GM10266 (cell line): ENCODE measurements at regions not wholly inside any gene's neighbourhood (a gene's known extent, or its start where the extent isn't known, plus 50 kb on each side); places are given as distances from the start of the nearest gene placed in this dataset.

Experiments used
- DNase-seq: peaks from one replicate; pipeline ENCODE4 v3.0.0; 2012; ENCODE audit errors: extremely low spot score
- CTCF ChIP-seq: IDR thresholded peaks from 2 replicates; pipeline ENCODE4 v1.5.1; 2012; ENCODE audit warnings: mild to moderate bottlenecking, low read depth; ENCODE audit not compliant: control insufficient read depth, insufficient read depth; ENCODE audit errors: missing control alignments

GRCh38 chr11:10373929-10374328 is 69.1 kb downstream of the ADM start:
- no peak for TF ChIP-seq CTCF
- no peak for DNase-seq

GRCh38 chr11:10374386-10374785 is 69.5 kb downstream of the ADM start:
- no peak for DNase-seq
- TF ChIP-seq CTCF, result no peak

- no peak for TF ChIP-seq CTCF
- DNase-seq, result no peak
Observed at GRCh38 chr11:10375280-10375971, 70.6 kb downstream of the ADM start.

- TF ChIP-seq CTCF, result no peak
- DNase-seq, result no peak
Observed at GRCh38 chr11:10376061-10376460, 71.2 kb downstream of the ADM start.

GRCh38 chr11:10377183-10377582 is 72.3 kb downstream of the ADM start:
- no peak for TF ChIP-seq CTCF
- no peak for DNase-seq

- TF ChIP-seq CTCF, result no peak
- DNase-seq, result no peak
Observed at GRCh38 chr11:10378362-10378761, 73.5 kb downstream of the ADM start.

- DNase-seq, result no peak
- no peak for TF ChIP-seq CTCF
Observed at GRCh38 chr11:10379022-10379421, 74.1 kb downstream of the ADM start.
